Peyer's patch (tissue), 4 donors: ENCODE measurements at regions not wholly inside any gene's neighbourhood (a gene's known extent, or its start where the extent isn't known, plus 50 kb on each side); places are given as distances from the start of the nearest gene placed in this dataset.

Experiments used
- POLR2A ChIP-seq, 2 donors: fragments of 450-650 bp; IDR thresholded peaks; one replicate each; pipeline ENCODE4 v1.5.1; 2017; ENCODE audit warnings: antibody characterized with exemption in 2 of 2, mild to moderate bottlenecking in 2 of 2, moderate library complexity in 2 of 2
- TF ChIP-seq, protein P1 (sequence below), 6 experiments: fragments of 450-650 bp in 4 of 6; fragments of 200-600 bp in 2 of 6; sonication (generic) in 1 of 6; IDR thresholded peaks; one replicate each; pipeline ENCODE4 v1.5.1; 2017 to 2019; ENCODE audit warnings: antibody characterized with exemption in 6 of 6, mild to moderate bottlenecking in 3 of 6, moderate library complexity in 1 of 6

GRCh38 chr1:101732261-101732660 lies 264.5 kb downstream of the OLFM3 start:
- TF ChIP-seq, protein P1, sequence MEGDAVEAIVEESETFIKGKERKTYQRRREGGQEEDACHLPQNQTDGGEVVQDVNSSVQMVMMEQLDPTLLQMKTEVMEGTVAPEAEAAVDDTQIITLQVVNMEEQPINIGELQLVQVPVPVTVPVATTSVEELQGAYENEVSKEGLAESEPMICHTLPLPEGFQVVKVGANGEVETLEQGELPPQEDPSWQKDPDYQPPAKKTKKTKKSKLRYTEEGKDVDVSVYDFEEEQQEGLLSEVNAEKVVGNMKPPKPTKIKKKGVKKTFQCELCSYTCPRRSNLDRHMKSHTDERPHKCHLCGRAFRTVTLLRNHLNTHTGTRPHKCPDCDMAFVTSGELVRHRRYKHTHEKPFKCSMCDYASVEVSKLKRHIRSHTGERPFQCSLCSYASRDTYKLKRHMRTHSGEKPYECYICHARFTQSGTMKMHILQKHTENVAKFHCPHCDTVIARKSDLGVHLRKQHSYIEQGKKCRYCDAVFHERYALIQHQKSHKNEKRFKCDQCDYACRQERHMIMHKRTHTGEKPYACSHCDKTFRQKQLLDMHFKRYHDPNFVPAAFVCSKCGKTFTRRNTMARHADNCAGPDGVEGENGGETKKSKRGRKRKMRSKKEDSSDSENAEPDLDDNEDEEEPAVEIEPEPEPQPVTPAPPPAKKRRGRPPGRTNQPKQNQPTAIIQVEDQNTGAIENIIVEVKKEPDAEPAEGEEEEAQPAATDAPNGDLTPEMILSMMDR (IDR thresholded peaks at IDR 0.05): peak in 2 of 6 experiments; percentile 37 to 43
- TF ChIP-seq POLR2A (IDR thresholded peaks at IDR 0.05): no peak
